OCI-LY3 (cell line): ENCODE measurements at regions not wholly inside any gene's neighbourhood (a gene's known extent, or its start where the extent isn't known, plus 50 kb on each side); places are given as distances from the start of the nearest gene placed in this dataset.
A peak's percentile ranks its signal among the peaks of the same experiment; 100 is the strongest.

Source experiments
- H2AFZ ChIP-seq: fragments of 200-600, 300-600 bp; shearing (Covaris generic); 2 replicates; pipeline ENCODE4 v1.6.0; 2014; ENCODE audit warnings: antibody characterized with exemption, low read depth, low read length
- H3K27ac ChIP-seq: fragments of 200-600, 300-600 bp; sonication (generic); 2 replicates; pipeline ENCODE4 v1.5.1; 2014; ENCODE audit warnings: mild to moderate bottlenecking, low read length, moderate library complexity, mixed read lengths
- H3K27me3 ChIP-seq: fragments of 200-600, 300-600 bp; sonication (generic); 2 replicates; pipeline ENCODE4 v1.6.1; 2014; ENCODE audit warnings: low read depth, low read length, mixed read lengths
- H3K36me3 ChIP-seq: fragments of 200-600, 300-600 bp; sonication (generic); replicated peaks from 2 replicates; pipeline ENCODE3; 2014; ENCODE audit warnings: low read depth, low read length, mixed read lengths
- H3K4me1 ChIP-seq: fragments of 300-600, 200-600 bp; sonication (generic); 2 replicates; pipeline ENCODE4 v1.6.1; 2014; ENCODE audit warnings: low read length, mixed read lengths
- H3K4me2 ChIP-seq: fragments of 200-600, 300-600 bp; sonication (generic); 2 replicates; pipeline ENCODE4 v1.6.1; 2014; ENCODE audit warnings: low read length, mixed read lengths
- H3K4me3 ChIP-seq: fragments of 300-600, 200-600 bp; sonication (generic); 2 replicates; pipeline ENCODE4 v1.5.1; 2014; ENCODE audit warnings: antibody characterized with exemption, mild to moderate bottlenecking, low read length, moderate library complexity
- H3K79me2 ChIP-seq: fragments of 300-600, 200-600 bp; shearing (Covaris generic); 2 replicates; pipeline ENCODE4 v1.6.1; 2014; ENCODE audit warnings: mild to moderate bottlenecking, low read length, mixed read lengths
- H3K9ac ChIP-seq: fragments of 300-600, 200-600 bp; shearing (Covaris generic); 2 replicates; pipeline ENCODE4 v1.6.0; 2014; ENCODE audit warnings: mild to moderate bottlenecking, low read length, moderate library complexity
- H3K9me3 ChIP-seq: fragments of 200-600, 300-600 bp; shearing (Covaris generic); 2 replicates; pipeline ENCODE4 v1.6.1; 2014; ENCODE audit warnings: low read length, mixed read lengths; ENCODE audit not compliant: insufficient read depth
- H4K20me1 ChIP-seq: fragments of 200-600, 300-600 bp; sonication (generic); 2 replicates; pipeline ENCODE4 v1.6.1; 2016; ENCODE audit warnings: low read length, mixed read lengths; ENCODE audit not compliant: insufficient read depth
- EZH2phosphoT487 ChIP-seq: fragments of 200-600 bp; shearing (Covaris generic); IDR thresholded peaks from 2 replicates; pipeline ENCODE4 v1.6.1; 2018; ENCODE audit warnings: antibody characterized with exemption, mixed run types, low read depth
- TF ChIP-seq, protein P1 (sequence below): fragments of 200-600, 300-600 bp; sonication (generic); IDR thresholded peaks from 2 replicates; pipeline ENCODE4 v1.5.1; 2014; ENCODE audit warnings: antibody characterized with exemption, low read length, low read depth

DNA sequence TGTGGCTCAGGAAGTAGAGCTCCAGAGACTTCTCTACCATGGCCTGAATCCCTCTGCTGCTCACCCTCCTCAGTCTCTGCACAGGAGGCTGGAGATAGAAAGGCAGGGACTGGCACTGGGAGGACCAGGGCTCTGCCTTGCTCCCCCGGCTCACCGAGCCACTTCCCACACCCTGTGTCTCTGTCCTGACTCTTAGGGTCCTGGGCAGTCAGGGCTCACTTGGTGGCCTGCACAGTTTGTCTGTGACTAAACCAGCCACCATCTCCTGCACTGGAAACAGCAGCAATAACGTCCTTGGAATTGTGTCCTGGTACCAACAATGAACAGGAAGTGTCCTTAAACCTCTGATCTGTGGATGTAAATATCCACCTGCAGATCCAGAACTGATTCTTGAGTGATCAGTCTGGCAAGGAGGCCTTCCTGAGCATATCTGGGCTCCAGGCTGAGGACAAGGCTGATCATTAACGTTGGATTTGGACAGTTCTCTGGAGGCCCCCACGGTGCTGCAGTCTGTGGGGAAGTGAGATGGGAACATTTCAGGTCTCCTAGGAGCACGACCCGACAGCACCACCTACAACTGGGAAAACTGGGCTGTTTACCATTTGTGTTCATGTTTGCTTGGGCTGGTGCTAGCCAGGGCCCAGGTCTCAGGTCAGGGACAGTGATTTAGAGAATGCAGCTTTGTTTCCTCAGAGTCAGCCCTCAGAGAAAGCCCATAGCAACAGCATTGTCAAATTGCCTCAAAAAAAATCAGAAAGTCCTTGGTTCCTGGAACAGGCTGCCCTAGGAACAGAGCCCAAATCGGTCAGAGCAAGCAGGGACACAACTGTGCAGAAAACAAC is 82.5 kb downstream of the ZNF280B start:
- TF ChIP-seq EZH2phosphoT487: no peak
- TF ChIP-seq, protein P1, sequence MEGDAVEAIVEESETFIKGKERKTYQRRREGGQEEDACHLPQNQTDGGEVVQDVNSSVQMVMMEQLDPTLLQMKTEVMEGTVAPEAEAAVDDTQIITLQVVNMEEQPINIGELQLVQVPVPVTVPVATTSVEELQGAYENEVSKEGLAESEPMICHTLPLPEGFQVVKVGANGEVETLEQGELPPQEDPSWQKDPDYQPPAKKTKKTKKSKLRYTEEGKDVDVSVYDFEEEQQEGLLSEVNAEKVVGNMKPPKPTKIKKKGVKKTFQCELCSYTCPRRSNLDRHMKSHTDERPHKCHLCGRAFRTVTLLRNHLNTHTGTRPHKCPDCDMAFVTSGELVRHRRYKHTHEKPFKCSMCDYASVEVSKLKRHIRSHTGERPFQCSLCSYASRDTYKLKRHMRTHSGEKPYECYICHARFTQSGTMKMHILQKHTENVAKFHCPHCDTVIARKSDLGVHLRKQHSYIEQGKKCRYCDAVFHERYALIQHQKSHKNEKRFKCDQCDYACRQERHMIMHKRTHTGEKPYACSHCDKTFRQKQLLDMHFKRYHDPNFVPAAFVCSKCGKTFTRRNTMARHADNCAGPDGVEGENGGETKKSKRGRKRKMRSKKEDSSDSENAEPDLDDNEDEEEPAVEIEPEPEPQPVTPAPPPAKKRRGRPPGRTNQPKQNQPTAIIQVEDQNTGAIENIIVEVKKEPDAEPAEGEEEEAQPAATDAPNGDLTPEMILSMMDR: no peak
- Histone ChIP-seq H3K27me3 (peaks cover 6% of the 10 kb centered on the region), H3K4me2 (peak overlapping the region; percentile 20), H3K9me3 (no peaks in the 10 kb centered on the region), H3K27ac (no peak overlapping the region), H3K4me3 (no peak overlapping the region), H3K79me2 (no peaks in the 10 kb centered on the region), H3K36me3 (no peaks in the 10 kb centered on the region), H2AFZ (no peak overlapping the region), H4K20me1 (no peaks in the 10 kb centered on the region), H3K9ac (no peak overlapping the region), H3K4me1 (peaks cover 72% of the 10 kb centered on the region)

DNA sequence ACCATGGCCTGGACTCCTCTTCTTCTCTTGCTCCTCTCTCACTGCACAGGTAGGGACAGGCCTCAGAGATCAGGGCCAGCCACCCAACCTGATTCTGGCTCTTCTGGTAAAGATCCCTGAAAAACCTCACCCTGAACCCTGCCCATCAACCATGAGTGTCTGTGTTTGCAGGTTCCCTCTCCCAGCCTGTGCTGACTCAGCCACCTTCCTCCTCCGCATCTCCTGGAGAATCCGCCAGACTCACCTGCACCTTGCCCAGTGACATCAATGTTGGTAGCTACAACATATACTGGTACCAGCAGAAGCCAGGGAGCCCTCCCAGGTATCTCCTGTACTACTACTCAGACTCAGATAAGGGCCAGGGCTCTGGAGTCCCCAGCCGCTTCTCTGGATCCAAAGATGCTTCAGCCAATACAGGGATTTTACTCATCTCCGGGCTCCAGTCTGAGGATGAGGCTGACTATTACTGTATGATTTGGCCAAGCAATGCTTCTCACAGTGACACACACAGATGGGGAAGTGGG is 80.9 kb downstream of the ZNF280B start:
- H3K4me3 ChIP-seq: no peak overlapping the region
- H3K4me1 ChIP-seq: peaks cover 63% of the 10 kb centered on the region
- H3K9me3 ChIP-seq: no peaks in the 10 kb centered on the region
- H3K27ac ChIP-seq: peak overlapping the region; percentile 6; the same call in 1 of the 2 replicates
- H3K4me2 ChIP-seq: peak overlapping the region; percentile 20
- no peaks in the 10 kb centered on the region for H3K79me2 ChIP-seq
- H3K9ac ChIP-seq: no peak overlapping the region
- no peaks in the 10 kb centered on the region for H3K27me3 ChIP-seq
- H4K20me1 ChIP-seq: no peaks in the 10 kb centered on the region
- H3K36me3 ChIP-seq: no peaks in the 10 kb centered on the region
- TF ChIP-seq, protein P1: no peak
- no peak for TF ChIP-seq EZH2phosphoT487
- H2AFZ ChIP-seq: no peak overlapping the region

DNA sequence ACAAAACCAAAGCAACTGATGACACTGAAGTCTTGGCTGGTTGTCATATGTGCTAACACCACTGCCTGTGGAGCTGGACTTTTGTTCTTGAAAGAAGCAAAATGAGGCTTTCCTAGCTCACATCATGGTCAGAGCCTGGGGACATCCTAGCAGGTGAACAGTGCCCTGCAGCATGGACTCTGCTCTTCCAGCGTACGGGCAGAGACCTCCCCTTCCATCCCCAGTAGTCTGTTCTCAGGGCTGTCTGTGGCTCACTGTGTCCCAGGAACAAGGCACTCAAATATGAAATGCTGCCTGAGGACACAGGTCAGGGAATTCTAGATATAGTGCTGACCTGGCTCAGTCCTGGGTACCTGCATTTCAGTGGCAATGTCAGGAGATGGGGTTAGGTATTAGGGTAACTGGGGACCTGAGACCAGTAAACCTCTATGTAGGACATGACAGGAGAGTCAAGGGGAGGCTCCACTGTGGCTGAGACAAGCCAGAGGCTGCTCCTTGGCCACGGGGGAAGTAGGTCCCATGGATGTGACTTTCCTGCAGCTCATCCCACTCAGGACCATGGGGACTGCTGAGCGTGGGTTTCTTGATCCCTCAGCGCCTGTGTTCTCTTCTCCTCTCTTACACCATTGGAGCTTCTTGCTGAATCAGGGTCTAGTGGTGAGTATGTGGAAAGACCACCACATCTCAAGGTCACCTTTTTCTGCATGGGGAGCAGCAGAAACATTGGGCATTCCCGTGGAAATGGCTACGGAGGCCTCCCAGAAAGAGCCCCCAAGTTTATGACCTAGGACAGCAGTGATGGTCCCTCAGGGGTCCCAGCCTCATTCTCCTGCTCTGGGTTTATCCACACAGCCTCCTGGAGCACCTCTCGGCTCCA is 80.1 kb downstream of the ZNF280B start:
- no peak overlapping the region for H3K9ac ChIP-seq
- TF ChIP-seq, protein P1: no peak
- TF ChIP-seq EZH2phosphoT487: no peak
- no peak overlapping the region for H3K4me3 ChIP-seq
- H3K27ac ChIP-seq: no peak overlapping the region
- no peaks in the 10 kb centered on the region for H3K36me3 ChIP-seq
- H3K9me3 ChIP-seq: no peaks in the 10 kb centered on the region
- no peaks in the 10 kb centered on the region for H3K79me2 ChIP-seq
- H3K4me2 ChIP-seq: no peak overlapping the region
- no peak overlapping the region for H2AFZ ChIP-seq
- no peaks in the 10 kb centered on the region for H3K27me3 ChIP-seq
- H3K4me1 ChIP-seq: peaks cover 57% of the 10 kb centered on the region
- no peaks in the 10 kb centered on the region for H4K20me1 ChIP-seq
